SIG-M5 treated with dmso at 0.1 percent for 504 hours (cell line): ENCODE measurements at regions not wholly inside any gene's neighbourhood (a gene's known extent, or its start where the extent isn't known, plus 50 kb on each side); places are given as distances from the start of the nearest gene placed in this dataset.
"Not testable (repeated sequence)": the region's sequence is repeated elsewhere in the genome, so short reads cannot be mapped to it uniquely, and the experiment has no call there.

Experiments used
- DNase-seq: peaks from one replicate; lab custom pipeline; 2025; ENCODE audit not compliant: unreplicated experiment; lab: John Stamatoyannopoulos, UW

DNA sequence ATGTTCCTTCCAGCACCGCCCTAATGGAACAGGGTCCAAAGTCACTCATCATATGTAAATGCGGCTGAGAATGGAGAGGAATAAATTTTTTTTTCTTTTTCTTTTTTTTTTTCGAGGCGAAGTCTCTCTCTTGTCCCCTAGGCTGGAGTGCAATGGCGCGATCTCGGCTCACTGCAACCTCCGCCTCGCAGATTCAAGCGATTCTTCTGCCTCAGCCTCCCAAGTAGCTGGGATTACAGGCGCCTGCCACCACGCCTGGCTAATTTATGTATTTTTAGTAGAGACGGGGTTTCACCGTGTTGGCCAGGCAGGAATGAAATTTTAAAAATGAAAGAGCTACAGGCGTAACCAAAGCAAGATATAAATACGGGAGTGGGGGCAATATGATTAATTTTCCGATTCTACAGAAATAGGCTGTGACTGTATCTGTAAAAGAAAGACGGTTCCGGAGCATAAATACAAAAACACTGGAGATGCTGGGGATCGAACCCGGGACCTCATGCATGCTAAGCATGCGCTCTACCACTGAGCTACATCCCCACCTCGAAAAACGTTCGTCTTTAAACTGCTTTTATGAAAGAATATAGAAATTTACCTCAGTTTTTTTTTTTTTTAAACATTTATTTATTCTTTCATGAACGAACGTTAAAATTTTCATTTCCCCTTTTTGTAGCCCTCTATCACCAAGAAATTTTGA lies 132.2 kb downstream of the GPX5 start:
- peak; percentile 65 for DNase-seq

DNA sequence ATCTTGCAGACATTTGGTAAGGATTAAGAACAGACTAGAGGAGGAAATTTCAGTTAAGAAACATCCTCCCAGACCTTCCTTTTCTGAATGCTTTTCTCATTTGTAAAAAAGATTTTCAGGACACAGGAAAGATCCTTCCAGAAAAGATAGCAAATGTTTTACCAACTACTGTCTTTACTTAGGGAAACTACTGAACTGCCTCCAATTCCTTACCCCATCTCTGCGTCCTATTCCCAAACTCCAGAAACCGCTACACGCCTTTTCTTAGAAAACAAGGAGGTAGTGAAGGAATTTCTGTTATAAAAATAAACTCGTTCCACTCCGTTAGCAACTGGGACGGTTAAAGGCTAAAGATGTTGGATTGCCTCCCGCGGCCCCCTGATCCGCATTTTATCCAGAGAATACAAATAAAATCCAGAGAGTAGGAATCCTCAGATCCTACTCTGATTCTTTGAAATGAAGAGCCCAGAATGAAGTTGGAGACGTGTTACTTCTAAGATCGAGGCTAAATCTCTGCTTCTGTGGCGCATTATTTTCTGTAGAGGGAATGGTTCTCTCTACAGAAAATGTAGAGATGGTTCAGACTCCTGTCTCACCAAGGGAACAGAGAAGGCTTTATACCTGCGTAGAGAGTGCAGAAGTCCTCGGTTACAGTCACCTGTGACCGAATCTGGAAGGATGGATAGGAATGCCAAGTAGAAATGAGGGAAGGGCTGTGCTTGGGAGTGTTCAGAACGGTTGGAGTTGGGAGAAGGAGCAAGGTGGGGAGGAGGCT lies 133.0 kb downstream of the GPX5 start:
- no peak for DNase-seq

DNA sequence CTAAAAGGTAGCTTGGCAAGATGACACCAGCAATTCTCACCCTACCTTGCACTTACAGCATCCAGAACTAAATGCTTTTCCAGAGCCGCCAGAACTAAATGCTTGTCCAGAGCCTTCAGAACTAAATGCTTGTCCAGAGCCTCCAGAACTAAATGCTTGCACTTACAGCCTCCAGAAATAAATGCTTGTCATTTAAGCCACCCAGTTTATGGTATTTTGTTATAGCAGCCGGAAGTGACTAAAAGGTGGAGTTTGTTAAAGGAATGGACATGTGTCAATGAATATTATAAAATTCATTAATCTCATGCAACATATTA lies 133.5 kb downstream of the GPX5 start:
- DNase-seq: no peak

DNA sequence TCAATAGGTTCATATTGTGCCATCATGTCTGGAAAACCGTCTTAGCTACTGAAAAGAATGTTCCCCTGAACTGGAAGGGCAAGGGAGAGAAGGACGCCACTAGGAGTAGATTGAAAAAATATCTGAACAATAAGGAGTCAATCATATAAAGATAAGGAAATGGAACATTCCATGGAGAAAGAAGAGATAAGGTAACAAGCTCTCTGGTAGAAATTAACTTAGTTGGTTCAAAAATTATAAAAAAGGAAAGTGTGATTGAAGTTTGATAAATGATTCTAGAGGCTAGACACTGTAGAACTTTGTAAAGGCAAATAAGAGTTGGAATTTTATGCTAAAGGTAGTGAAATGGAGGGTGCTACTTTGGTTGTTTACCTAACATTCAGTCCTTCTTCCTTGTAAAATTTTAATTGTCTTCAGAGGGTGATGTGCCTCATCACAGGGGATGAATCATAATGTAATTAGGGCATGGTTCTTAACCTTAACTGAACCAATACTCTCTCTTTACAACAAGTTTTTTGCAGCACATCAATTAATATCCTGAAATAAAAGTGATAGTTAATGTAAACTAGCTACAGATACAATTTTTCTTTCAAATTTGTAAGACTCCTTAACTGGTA lies 135.5 kb downstream of the GPX5 start:
- DNase-seq: no peak

DNA sequence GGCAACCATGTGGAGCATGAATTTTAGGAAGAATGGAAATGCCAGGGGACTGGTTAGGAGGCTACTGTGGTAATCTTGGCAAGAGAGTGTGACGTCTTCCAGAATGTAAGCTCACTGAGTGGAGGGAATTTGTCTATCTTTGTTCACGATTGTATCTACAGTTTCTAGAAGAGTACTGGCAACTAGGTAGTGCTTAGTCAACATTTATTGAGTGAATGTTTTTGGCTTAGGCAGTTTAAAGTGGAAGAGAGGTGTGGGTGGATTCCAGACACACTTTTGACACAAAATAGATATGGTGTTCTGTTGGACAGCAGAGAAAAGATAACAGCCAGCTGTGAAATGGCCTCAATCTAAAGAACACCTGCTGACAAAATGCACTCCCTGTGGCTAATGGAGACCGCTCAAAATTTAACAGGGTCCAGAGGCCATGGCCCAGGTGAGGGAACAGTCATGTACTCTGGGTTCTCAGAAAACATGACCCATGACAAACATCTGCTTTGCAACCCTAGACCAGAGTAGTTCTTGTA lies 139.3 kb downstream of the GPX5 start:
- no peak for DNase-seq

DNA sequence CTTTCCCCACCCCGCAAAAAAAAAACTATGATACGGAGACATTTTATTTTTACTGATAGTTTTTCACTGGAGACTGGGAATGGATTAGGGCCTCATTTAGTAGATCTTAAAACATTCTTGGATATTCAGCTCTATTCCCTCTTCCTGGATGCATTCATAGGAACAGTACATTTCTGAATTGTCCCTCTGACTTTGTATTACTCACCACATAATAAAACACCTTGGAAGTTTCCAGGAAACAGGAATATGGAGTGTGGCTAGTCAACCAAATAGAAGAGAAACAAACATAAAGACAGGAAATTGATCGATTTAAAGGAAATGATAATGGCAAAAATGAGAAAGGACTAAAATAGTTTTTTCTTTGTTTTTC lies 147.7 kb downstream of the GPX5 start:
- DNase-seq: no peak

DNA sequence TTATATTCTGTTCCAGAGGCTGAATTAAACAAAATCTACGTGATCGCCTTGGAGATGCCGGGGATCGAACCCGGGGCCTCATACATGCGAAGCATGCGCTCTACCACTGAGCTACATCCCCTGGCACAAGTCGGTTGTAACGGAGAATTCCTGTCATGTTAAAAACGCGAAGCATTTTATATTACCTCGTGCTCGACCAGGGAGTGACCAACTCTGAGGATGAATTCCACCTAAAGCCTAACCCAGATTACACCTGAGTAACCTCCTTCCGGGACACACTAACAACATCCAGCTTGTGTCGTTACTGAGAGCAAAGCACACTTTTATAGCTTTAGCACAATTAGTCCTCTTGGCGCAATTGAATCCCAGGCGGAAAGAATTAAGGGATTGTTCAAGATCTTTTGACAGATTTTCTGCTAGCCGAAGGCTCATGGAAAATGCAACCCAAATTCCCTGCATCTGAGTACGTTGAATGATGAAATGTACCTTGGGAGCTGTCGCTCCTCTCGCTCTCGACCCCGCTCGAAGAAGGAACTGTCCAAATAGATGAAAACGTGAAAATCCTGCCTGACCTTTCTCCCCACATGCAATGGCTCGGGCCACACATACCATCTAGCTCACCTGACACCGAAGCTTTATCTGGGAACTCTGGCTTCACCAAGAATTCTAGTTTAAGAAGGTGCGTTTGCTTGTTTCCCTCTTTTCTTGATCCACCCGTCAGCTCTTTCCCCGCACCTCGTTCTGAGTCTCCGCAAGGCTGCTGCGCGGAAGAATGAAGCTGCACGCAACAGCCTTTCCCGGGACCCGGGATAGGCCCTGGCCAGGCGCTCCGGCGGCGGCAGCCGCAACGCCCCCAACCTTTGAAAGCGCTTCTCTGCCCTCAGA lies 148.3 kb downstream of the GPX5 start:
- DNase-seq: peak; percentile 3

DNA sequence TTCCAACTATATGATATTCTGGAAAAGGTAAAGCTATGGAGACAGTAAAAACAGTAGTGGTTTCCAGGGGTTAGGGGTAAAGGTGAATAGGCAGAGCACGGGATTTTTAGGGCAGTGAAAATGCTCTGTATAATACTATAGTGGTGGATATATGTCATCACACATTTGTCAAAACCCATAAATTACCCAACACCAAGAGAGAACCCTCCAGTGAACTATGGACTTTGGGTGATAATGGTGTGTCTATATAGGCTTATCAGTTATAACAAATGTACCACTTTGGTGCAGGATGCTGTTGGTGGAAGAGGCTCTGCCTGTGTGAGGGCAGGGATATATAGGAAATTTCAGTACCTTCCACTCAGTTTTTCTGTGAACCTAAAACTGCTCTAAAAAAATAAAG lies 149.9 kb downstream of the GPX5 start:
- DNase-seq: no peak

DNA sequence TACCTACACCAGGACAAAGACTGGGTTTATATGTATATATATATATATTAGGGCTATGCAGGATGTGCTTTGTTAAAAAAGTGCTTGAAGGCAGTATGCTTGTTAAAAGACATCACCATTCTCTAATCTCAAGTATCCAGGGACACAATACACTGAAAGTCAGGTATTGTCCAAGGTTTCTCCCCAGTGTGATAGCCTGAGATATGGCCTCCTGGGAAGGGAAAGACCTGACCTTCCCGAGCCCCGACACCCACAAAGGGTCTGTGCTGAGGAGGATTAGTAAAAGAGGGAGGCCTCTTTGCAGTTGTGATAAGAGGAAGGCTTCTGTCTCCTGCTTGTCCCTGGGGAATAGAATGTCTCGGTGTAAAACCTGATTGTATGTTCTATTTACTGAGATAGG lies 156.9 kb downstream of the GPX5 start:
- DNase-seq: no peak

DNA sequence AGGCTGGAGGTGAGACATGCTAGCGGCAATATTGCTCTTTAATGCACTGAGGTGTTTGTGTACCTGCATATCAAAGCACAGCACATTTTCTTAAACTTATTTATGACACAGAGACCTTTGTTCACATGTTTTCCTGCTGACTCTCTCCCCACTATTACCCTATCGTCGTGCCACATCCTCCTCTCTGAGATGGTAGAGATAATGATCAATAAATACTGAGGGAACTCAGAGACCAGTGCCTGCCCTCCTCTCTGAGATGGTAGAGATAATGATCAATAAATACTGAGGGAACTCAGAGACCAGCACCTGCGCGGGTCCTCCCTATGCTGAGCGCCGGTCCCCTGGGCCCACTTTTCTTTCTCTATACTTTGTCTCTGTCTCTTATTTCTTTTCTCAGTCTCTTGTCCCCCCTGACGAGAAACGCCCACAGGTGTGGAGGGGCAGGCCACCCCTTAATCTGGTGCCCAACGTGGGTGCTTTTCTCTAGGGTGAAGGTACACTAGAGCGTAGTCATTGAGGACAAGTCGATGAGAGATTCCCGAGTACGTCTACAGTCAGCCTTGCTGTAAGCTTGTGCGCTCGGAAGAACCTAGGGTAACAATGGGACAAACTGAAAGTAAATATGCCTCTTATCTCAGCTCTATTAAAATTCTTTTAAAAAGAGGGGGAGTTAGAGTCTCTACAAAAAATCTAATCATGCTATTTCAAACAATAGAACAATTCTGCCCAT lies 157.4 kb downstream of the GPX5 start:
- DNase-seq: not testable (repeated sequence)

DNA sequence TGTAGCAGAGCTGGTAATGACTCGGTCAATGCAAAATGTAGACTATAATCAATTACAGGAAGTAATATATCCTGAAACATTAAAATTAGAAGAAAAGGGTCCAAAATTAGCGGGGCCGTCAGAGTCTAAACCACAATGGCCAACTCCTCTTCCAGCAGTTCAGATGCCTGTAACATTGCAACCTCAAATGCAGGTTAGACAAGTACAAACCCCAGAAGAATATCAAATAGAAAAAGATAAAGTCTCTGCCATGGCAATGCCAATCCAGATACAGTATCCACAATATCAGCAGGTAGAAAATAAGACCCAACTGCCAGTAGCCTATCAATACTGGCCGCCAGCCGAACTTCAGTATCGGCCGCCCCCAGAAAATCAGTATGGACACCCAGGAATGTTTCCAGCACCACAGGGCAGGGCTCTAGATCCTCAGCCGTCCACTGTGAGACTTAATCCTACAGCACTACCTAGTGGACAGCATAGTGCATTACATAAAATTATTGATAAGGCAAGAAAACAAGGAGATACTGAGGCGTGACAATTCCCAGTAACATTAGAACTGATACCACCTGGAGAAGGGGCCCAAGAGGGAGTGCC lies 158.4 kb downstream of the GPX5 start:
- DNase-seq: peak; percentile 47

DNA sequence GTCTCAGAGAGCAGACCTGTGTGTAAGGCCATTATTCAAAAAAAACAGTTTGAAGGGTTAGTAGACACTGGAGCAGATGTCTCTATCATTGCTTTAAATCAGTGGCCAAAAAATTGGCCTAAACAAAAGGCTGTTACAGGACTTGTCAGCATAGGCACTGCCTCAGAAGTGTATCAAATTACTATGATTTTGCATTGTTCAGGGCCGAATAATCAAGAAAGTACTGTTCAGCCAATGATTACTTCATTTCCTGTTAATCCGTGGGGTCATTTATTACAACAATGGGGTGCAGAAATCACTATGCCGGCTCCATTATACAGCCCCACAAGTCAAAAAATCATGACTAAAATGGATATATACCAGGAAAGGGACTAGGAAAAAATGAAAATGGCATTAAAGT lies 160.3 kb downstream of the GPX5 start:
- DNase-seq: not testable (repeated sequence)

DNA sequence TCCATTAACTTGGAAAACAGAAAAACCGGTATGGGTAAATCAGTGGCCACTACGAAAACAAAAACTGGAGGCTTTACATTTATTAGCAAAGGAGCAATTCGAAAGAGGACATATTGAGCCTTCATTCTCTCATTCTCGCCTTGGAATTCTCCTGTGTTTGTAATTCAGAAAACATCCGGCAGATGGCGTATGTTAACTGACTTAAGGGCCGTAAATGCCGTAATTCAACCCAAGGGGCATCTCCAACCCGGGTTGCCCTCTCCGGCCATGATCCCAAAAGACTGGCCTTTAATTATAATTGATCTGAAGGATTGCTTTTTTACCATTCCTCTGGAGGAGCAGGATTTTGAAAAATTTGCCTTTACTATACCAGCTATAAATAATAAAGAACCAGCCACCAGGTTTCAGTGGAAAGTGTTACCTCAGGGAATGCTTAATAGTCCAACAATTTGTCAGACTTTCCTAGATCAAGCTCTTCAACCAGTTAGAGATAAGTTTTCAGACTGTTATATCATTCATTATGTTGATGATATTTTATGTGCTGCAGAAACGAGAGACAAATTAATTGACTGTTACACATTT lies 160.9 kb downstream of the GPX5 start:
- DNase-seq: peak; percentile 37

DNA sequence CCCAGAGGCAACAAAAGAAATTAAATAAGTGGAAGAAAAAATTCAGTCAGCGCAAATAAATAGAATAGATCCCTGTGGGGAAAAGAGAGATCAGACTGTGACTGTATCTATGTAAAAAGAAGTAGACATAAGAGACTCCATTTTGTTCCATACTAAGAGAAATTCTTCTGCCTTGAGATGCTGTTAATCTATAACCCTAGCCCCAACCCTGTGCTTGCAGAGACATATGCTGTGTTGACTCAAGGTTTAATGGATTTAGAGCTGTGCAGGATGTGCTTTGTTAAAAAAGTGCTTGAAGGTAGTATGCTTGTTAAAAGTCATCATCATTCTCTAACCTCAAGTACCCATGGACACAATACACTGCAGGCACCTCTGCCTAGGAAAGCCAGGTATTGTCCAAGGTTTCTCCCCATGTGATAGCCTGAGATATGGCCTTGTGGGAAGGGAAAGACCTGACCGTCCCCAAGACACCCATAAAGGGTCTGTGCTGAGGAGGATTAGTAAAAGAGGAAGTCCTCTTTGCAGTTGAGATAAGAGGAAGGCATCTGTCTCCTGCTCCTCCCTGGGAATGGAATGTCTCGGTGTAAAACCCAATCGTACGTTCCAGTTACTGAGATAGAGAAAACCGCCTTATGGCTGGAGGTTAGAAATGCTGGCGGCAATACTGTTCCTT lies 161.8 kb downstream of the GPX5 start:
- not testable (repeated sequence) for DNase-seq

DNA sequence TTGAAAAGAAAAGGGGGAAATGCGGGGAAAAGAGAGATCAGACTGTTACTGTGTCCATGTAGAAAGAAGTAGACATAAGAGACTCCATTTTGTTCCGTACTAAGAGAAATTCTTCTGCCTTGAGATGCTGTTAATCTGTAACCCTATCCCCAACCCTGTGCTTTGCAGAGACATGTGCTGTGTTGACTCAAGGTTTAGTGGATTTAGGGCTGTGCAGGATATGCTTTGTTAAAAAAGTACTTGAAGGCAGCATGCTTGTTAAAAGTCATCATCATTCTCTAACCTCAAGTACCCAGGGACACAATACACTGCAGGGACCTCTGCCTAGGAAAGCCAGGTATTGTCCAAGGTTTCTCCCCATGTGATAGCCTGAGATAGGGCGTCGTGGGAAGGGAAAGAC lies 166.3 kb downstream of the GPX5 start:
- DNase-seq: not testable (repeated sequence)

DNA sequence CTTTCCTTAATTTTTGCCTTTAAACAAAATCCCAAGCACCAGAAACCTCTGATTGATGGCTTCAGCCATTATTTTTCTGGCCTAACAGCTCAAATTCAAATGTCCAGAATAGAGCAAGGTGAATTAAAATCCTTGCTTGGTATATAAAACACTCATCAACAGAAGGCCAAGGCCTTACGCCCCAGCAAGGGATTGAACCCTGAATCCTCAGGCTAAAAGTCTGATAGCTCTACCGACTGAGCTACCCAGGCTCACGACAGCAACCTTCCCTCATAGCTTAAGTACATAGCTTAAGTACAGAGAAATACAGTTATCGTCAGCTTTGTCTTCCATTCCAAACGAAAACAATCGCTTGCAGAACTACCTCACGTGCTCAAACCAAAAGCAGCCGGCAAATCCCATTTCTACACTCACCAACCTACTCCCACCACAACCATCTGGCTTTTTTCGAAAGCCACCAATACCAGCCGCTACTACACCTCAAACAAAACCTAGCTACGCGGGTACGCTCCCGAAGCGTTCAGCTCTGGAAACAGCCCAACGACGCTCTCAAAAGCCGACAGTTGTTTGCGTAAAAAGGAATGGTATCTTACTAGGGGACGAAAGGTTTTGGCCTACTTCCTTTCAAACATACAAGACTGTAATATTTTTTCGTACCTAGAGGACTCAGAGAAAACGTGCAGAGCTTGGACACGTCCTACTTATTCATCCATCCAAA lies 167.5 kb downstream of the GPX5 start:
- DNase-seq: no peak

DNA sequence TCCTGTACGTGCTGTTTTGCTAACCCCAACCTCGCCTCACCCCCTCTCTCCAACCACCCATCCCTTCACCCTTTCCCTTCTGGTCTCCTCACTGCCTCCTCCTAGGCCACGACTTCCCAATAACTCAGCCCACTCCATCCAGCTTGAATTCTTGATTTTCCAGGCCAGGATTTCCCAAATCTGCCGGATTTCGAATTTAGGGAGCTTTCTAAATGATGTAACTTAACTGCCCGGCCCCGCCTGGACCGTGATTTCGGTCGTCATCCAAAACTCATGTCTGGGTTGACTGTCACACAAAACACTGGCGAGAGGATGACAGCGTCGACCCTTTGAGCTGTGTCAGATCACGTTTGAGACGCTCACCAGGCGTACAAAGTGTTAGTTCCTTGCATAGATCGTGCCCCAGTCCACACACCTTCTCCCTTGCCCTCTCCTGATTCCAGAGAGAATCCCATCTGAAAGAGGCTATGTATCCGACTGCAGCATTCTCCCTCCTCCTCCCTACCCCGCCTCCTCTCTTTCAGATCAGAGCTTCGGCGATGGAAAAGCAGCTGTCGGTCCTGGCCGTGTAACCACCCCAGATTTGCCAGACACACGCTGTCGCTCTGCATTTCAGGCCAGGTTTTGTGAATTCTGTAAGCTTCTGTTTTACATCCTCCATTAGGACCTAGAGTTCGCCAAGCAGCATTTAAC lies 168.2 kb downstream of the GPX5 start:
- DNase-seq: no peak

DNA sequence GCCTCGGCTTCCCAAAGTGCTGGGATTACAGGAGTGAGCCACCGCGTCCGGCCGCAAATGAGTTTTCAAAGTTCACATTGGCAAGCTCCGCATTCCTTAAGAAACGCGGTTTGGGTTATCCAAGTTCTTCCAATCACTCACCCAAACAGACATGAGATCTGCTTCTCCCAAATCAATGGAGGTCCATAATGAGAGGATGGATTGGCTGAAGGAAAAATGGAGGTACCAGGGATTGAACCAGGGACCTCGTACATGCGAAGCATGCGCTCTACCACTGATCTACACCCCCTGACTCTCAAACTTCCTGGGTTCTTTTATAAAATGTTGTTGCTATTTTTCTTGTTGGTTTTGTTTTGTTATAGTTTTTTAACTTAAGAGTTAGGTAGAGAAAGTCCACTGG lies 170.0 kb downstream of the GPX5 start:
- no peak for DNase-seq
